Ishikawa (cell line): ENCODE measurements at regions not wholly inside any gene's neighbourhood (a gene's known extent, or its start where the extent isn't known, plus 50 kb on each side); places are given as distances from the start of the nearest gene placed in this dataset.

ENCODE experiments used
- CEBPB ChIP-seq: IDR thresholded peaks from 2 replicates; pipeline ENCODE4 v1.6.1; 2012
- FOXM1 ChIP-seq: IDR thresholded peaks from 2 replicates; pipeline ENCODE4 v1.6.1; 2012; ENCODE audit warnings: low read depth, borderline replicate concordance

GRCh38 chr3:26312816-26313215 lies 309.8 kb upstream of the LRRC3B start:
- TF ChIP-seq CEBPB (no peak), FOXM1 (no peak)
